ENCODE measurements at regions not wholly inside any gene's neighbourhood (a gene's known extent, or its start where the extent isn't known, plus 50 kb on each side); places are given as distances from the start of the nearest gene placed in this dataset.

DNA sequence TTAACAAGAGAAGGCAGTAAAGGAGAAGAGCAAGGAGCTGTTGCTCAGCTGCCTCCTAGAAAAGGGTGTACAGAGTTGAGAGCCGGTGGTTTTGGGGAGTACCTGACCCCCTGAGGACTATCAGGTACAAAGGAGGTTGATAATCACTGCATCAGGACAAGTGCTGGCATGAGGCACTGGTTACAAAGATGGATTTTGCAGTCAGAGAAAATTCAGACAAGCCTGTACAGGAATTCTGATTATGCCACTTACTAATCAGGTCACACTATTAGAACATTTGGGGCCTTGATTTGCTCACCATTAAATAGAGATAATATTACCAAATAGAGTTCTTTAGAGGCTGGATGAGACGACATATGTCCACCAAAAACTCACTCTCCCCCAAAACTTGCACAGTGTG is 450.9 kb upstream of the TMPO start:
- no peak for DNase-seq

DNA sequence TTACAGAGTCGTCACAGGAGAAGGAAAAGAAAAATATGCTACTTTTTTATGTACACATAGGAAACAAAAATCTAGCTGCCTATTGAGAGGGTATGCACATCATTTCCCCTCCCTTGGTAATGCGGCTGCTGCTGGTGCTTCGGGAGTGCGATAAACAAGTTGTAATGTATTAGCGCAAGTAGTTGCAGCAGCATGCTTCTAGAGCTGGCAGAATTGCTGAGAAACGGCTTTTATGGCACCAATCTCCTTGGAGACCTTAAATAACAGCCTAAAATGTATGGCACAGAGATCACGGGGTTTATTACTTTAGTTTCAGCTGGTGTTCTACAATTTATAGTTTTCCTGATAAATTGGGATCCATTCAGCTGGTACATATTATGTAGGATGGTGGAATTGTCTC is 447.6 kb upstream of the TMPO start:
- DNase-seq = no peak

DNA sequence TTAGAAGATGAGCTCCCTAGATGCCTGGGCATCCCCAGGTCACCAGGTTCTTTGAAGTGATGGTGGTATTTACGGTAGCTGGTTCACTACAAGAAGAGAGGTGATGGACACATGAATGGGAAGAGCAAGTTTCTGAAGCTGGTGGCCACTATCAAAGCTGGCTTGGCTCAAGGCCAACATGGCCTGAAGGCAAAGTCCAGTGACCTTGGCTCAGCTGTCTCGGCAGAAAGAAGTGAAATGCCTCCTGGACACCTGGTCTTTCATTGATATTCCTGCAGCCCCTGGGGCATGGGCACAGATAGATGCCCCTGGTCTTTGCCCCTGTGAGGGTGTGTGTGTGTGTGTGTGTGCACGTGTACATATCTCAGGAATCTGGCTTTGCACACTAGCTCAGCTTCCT is 441.8 kb upstream of the TMPO start:
- no peak for DNase-seq

DNA sequence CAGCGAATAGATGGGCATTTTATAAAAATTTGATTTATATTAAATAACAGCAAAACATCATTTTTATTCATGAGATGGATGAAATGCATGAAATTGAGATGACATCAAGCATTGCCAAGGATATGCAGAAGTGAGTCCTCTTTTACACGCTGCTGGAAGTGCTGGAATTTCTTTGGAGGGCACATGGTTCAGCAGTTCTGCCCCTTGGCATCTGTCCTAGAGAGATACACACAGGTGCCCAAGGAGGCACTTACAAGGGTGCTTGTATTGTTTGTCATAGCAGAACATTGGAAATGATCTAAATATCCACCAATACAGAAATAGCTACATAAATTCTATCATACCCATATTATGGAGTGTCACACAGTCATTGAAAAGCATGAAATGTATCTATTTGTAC is 441.1 kb upstream of the TMPO start:
- no peak for DNase-seq

DNA sequence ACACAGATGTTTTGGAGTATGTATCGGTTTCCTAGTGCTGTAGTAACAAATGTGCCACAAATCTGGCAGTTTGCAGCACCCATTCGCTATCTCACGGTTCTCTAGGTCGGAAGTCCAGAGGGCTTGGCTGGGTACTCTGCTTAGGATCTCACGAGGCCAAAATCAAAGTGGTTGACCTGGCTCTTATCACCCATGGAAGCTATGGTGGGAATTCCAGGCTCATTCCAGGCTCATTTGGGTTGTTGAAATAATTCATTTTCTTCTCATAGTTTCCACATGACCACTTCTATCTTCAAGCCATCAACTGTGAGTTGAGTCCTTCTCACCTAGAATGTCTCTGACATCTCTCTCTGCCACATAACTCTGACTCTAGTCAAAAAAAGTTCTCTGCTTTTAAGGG is 431.0 kb upstream of the TMPO start:
- DNase-seq = no peak

DNA sequence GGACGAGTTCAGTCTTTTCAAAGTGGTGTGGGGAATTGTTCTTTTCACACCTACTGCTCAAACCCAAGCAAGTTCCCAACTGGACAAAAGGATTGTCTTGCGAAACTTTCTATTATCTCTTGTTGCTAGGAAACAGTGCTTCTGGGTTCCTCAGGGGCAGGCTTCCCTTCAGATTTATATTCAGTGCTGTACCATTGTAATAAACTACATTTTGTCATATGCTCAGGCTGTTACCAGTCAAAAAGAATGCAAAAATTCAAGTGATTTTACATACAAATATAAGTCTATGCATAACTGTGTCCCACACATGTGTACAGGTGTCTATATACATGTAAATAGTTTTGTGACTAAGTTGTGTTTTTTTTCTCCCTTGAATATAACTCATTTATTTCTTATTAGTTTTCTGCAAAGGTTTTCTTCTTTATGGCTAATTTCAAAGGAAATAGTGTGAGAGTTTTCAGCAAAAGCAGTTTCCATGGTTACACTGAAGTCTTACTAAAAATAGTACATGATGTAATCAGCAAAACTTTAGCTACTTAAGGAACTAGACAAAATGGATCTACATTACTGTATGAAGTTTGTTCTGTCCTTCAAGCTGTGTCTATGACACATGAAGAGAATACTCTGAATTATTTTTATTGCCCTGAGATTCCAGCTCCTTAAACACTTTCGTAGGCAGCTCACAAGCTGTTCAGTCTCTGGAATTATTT is 430.2 kb upstream of the TMPO start:
- DNase-seq = no peak

DNA sequence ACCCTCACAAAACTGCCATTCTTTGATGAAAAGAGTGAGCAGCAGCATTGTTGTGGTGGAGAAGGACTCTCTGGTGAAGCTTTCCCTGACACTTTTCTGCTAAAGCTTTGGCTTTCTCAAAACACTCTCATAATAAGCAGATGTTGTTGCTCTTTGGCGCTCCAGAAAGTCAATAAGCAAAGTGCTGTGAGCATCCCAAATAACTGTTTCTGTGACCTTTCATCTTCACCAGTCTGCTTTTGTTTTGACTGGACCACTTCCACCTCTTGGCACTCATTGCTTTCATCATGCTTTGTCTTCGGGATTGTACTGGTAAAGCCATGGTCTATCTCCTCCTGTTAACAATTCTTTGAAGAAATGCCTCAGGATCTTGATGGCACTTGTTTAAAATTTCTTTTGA is 424.7 kb upstream of the TMPO start:
- DNase-seq = no peak

DNA sequence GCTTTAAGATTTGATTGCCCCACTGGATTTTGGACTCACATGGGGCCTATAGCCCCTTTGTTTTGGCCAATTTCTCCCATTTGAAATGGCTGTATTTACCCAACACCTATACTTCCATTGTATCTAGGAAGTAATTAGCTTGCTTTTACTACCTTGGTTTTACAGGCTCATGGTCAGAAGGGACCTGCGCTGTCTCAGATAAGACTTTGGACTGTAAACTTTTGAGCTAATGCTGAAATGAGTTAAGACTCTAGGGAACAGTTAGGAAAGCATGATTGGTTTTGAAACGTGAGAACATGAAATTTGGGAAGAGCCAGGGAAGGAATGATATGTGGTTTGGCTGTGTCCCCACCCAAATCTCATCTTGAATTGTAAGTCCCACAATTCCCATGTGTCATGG is 419.0 kb upstream of the TMPO start:
- no peak for DNase-seq

DNA sequence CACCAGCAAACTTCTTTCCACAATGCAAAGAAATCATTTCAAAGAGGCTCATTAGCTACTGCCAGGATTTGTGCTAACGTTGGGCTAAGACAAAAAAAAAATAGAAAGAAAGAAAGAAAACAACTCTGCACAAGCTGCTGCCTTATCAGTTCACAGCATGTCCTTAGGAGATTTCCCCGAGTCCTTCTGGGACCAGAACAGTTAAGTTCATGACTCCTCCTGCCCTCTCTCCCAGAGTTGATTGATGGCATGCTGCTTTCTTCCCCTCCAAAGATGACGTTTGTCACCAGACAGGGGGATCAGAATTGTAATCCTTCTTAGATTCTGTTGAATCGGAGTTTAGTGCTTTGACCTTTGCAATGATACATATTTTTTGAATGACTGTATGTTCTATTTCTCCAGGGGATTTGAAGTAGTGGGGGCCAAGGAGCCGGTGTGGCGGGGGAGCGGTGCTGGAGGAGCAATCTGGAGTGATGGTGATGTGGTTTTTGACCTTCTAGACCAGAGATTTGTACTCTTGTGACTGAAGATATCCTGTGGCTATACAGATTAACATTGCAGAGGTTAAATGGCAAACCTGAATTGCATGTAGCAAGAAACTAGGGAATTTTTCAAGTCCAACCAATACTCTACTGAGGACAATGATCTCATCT is 409.2 kb upstream of the TMPO start:
- no peak for DNase-seq

DNA sequence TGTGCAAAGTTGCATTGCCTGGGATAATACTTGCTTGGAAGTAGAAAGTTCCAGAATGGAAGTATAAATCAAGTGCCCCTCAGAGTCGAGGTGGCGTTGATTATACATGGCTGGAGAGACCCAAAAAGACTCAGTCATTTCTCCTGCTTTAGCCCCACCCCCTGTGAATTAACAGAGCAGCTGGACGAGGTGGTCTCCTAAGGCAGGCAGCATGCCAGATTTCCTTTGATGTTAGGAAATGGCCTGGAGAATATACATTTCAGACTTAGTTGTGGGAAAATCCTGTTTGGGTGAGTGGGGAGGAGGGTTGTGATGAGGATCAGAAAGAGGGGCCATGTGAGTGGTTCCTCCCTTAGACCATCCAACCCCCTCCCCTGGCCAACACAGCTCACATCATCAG is 406.1 kb upstream of the TMPO start:
- DNase-seq = peak in 1 of 2 experiments; percentile 2

DNA sequence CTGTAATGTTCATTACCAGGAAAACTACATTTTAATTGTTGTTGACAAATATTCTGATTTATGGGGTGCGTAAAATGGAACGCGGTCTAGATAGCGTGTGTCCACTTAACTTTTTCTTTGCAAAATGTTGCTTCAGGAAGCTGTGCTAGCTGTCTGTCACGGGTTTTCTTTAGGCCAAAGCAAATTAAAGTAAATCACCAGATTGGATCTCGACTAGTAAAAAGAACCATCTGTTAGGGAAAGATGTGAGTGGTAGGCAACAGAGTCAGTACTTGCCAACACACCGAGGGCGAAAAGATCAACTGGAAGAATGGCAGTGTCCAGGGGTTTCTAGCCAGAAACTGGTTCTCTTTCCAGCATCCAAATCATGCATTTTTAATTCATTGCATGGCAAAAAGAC is 404.9 kb upstream of the TMPO start:
- no peak for DNase-seq

DNA sequence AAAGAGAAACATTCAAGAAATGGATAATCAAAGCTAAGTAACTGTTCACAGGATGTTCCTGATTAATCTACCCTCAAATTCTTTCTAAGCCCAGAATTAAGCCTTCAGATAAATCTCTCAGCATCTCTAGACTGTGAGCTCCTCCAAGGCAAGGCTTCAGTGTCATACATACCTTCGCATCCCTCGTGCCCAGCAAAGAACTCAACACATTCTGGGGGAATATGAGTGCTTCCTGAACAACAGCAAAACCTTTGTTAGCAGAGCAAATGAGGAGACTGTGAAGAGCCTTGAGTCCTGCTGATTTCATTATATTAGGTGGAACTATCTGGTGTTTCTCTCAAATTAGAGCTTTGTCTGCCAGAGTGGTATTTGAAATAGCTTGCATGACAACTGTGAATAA is 401.8 kb upstream of the TMPO start:
- no peak for DNase-seq

DNA sequence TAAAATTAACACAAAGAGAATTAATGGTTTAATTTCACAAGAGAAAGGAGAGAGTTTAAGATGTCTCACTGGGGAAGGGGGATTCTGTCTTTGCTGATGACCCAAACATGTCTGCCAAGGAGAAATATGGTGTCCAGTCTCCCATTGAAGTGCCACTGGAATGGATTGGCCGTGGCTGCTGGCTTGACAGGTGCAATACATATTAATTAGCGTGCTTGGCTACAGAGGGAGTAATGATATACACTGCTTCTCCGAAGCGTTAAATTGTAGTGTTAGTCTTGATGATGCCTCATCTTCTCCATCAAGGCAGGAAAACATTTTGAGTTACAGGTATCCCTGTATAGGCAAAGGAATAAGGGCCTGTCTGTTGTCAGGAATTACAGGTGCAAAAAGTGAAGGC is 393.4 kb upstream of the TMPO start:
- DNase-seq = peak in 1 of 2 experiments; percentile 16

DNA sequence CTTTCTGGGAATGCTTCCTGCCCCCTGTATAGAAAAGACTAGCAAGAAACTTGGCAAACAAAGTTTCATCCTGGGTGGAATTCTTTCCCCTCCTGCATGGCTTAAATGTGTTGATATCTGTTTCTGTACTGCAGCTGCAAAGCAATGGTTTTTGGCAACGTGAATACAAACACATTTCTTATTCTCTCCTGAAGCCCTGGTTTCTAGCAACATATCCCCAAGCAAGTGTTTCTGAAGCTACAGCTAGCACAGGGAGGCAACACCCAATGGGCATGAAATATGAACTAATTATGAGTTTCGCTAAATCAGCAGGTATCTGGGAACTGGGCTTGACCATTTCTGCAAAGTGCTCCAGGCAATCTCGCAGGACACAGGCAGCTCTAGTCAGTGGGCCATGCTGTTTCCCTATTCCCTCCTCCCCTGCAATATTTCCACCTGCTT is 392.3 kb upstream of the TMPO start:
- peak in 1 of 2 experiments; percentile 49 for DNase-seq

DNA sequence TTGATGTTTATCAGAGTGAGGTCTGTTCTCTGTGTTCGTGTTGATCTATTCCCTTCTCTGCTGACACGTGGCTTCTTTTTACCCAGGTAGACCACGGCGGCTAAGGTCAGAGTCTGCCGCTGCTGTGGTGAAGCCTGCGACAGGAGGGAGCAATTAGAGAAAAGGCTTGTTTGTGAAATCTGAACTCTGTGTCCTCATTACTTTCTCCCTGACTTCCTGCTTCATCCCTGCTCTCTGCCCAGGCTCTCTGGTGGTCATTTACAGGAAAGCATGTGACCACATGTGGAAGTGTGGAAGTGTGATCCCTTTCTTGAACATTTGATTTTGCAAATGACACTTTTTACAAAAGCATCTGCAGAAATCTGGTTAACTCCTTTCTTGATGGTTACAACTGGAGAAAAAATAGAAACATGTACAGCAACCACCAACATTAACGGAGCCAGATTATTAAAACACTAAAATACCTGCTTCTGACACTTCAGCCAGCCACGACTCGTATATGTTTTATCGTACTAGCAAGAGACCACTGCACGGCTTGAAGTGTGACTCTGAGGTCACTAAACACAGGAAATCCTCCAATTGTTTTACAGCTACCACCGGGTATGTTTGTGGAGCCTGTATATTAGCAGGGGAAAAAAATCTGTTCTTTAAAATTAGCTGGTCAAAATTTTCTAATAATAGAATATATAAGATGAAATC is 388.6 kb upstream of the TMPO start:
- peak in 1 of 2 experiments; percentile 42 for DNase-seq

DNA sequence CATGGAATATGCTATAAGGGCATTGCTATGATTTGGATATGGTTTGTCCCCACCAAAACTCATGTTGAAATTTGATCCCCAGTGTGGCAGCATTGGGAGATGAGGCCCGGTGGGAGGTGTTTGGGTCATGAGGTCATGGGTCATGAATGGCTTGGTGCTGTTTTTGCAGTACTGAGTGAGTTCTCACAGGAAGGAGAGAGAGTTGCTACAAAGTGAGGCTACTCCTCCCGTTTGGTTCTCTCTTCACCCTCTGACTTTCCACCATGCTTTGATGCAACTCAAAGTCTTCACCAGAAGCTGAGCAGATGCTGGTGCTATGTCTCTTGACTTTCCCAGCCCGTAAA is 388.1 kb upstream of the TMPO start:
- DNase-seq = no peak

DNA sequence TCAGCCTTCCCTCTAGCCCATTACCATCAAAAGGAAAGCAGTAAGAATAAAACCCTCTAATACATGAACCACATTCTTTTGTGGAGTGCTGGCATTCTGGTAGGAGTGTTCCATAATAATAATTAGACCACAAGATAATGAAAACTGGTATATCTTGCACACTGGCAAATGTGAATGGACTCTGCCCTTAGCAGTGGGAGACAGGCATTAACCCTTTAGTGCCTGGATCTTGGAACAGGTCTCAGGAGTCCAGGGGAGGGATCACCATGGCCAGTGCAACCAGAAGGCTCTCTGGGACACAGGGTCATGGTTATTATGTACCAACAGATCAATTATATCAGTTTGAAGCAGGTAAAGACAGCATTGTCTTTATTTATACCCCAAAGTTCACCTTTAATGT is 387.5 kb upstream of the TMPO start:
- DNase-seq = no peak

DNA sequence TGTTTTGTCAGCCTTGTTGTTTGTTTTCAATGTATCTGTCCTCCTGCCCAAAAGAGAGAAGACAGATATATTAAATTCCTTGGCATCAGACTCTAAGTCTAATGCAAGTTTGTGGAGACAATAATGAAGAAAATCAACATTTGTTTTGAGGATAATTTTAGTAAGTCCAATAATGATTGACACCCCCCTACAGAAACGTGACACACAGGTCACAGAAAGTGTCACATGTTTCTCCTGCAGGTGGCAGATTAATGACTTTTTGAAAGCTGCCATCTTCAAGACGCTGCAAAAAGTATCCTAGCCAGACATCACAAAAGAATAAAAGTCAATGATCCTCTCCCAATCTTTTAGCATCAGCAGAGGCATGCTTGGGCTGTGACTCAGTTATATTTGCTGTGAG is 378.8 kb upstream of the TMPO start:
- DNase-seq = no peak

DNA sequence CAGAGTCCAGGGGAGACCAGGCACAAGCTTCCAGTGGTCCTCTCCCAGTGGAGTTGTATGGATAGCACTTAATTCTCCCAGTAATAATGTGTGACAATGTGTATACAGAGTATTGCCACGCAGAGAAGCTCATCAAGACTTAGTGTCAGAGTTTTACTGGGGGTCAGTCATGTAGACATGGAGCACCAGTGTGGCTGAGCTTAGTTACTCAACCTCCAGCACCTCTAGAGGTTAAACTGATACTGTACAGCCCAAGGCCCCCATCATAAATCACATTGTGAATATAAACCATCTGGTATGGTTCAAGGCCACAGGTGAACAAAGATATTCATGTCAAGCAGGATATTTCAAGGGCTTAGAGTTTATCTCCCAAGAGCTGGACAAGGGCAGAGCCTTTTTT is 378.1 kb upstream of the TMPO start:
- DNase-seq = no peak

DNA sequence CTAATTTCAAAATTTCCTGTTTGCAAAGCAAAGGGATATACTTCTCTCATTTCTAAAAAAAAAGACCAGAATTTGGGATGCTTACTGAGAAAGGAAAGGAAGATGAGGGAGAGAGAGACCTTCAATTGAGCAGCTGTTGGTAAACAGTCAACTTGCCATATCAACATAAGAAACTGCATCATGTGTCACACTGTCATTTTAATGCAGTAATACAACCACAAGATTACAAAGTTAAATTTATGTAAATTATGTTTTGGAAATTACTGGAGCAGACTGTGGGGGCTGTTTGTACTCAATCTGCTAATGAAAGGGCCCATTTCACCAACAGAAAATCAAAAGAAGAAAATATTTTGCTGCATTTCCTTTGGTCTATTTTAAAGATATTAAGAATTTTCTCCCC is 370.4 kb upstream of the TMPO start:
- DNase-seq = no peak

DNA sequence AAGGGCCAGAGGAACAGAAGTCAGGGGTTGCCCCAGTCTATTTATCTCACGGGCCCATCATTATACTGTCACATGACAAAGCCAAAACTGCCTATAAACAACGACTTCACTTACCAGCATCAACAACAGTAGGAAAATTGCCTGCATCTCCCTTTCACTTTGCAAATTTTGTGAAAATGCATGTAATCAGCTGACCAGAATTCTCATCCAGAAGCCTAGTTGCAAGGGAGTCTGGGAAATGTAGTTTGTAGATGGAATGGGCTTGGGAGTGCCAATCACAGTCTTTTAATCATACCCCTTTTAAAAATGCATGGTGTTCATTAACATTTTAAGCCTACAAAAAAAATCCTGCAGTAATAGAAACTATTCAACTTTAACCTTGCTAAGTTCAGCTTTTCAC is 369.3 kb upstream of the TMPO start:
- no peak for DNase-seq

DNA sequence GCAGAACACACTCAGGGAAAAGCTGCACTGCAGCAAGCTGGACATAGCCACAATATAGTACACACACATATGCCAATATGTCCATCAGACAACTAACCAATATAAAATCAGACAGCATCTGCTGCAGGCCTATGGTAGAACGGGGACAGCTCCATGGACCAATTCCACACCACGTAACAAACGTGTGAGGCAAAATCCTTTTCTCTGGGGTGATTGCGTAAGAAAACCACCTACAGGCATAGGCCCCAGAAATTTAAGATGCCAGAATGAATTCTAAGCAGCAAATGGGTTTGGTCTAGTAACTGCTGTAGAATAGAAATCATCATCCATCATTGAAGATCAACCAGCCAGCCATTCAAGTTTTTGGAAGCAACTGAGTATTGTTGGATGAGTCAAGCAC is 368.9 kb upstream of the TMPO start:
- no peak for DNase-seq

DNA sequence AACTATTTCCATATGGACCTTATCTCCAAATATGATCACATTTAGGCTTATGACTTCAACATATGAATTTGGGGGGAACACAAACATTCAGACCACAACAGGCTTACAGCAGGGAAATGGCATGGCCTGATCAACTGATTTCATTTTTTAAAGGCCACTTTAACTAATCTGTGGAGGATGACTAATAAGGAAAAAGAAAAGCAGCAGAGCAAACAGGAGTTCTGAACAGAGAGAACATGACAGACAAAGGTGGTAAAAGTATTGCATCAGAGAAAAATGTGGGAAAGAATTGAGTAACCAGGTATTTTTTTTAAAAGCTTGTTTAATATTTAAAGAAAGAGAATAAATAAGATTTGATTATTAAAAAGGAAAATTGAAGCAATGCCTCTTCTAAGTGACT is 366.1 kb upstream of the TMPO start:
- DNase-seq = no peak

DNA sequence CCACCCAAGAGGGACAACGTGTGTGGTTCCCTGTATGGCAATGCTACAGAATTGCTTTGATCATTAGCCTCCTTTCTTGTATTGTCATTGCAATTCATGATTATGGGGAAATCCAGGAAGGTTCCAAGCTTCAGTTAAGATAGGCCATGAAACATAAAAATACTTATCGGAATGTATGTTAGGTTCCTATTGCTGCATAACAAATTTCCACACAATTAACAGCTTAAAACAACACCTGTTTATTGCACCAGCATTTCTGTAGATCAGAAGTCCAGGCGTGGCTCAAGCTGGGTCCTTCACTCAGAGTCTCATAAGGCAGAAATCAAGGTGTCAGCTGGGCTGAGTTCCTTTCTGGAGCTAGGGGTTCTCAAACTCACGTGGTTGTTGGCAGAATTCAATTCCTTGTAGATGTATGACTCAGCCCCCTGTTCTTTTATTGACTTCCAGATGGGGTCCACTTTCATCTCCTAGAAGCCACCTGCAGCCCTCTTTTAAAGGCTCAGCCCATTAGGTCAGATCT is 365.6 kb upstream of the TMPO start:
- DNase-seq = no peak
